Endothelial cell of umbilical vein (primary cell): ENCODE measurements at regions not wholly inside any gene's neighbourhood (a gene's known extent, or its start where the extent isn't known, plus 50 kb on each side); places are given as distances from the start of the nearest gene placed in this dataset.
A peak's percentile ranks its signal among the peaks of the same experiment; 100 is the strongest.

Experiments used
- EZH2 ChIP-seq: IDR thresholded peaks from 2 replicates; pipeline ENCODE4 v1.6.1; 2012; ENCODE audit warnings: borderline replicate concordance, low read depth, mild to moderate bottlenecking, moderate library complexity, low read length, inconsistent platforms; ENCODE audit not compliant: severe bottlenecking
- GATA2 ChIP-seq: IDR thresholded peaks from 2 replicates; pipeline ENCODE4 v1.7.0; 2011; ENCODE audit warnings: low read depth, mild to moderate bottlenecking, moderate library complexity, mixed read lengths, low read length; ENCODE audit not compliant: insufficient read length, insufficient read depth
- JUN ChIP-seq: IDR thresholded peaks from 2 replicates; pipeline ENCODE4 v1.6.1; 2011; ENCODE audit warnings: borderline replicate concordance, low read depth; ENCODE audit not compliant: insufficient read length, insufficient read depth
- MAX ChIP-seq: IDR thresholded peaks from 2 replicates; pipeline ENCODE4 v1.6.1; 2011; ENCODE audit not compliant: insufficient read depth, insufficient read length
- MYC ChIP-seq: IDR thresholded peaks from one replicate; pipeline ENCODE4 v1.6.1; 2011; ENCODE audit warnings: mild to moderate bottlenecking, low read depth, low read length
- POLR2A ChIP-seq: IDR thresholded peaks from 2 replicates; pipeline ENCODE4 v1.6.1; 2012; ENCODE audit warnings: low read depth, mild to moderate bottlenecking, control low read depth, low read length
- POLR2AphosphoS5 ChIP-seq: IDR thresholded peaks from 2 replicates; pipeline ENCODE4 v1.6.1; 2012; ENCODE audit warnings: low read depth, mild to moderate bottlenecking, control low read depth, low read length, moderate library complexity; ENCODE audit not compliant: insufficient read depth
- TF ChIP-seq, protein P1 (sequence below), 2 donors: IDR thresholded peaks; 1 replicate in 1 of 2; 2 replicates in 1 of 2; pipeline ENCODE4 v1.5.1; 2011; ENCODE audit warnings: low read length in 2 of 2, mild to moderate bottlenecking in 2 of 2, moderate library complexity in 2 of 2, control low read depth in 1 of 2, inconsistent platforms in 1 of 2, low read depth in 1 of 2; ENCODE audit not compliant: insufficient read depth in 1 of 2; ENCODE audit errors: extremely low read depth in 1 of 2

DNA sequence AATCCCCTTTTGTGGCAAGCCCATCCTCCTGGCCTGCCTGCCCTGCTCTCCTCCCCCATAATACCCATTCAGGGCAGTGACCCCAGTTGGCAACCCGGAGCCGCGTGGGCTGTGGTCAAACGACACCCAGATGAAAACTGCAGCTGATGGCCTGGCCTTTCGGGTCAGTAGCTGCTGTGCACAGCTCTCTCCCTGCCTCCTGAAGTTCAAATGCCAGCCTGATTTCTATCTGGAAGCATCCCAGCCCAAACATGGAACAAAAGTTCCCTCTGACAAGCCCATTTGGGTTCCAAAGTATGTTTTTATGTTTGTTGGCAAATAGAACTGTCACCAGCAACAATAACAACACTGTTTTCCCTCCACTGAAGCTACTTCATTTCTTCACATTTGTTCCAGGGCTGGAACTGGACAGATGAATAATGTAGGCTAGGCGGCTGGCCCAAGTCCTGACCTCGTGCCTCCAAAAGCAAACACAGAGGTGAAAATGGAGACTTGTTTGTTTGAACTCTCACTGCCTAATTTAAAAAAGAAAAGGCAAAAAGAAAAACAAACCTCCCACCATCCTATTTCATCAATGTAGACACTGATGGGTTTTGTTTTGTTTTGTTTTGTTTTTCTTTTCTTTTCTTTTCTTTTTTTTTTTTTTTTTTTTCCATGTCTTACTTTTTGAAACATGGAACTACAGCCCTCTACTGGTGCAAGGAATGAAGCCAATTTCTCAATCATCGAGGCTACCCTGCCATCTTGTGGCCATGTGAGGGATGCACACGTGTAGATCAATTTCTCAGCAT, 179.0 kb downstream of the ADSS2 start:
- TF ChIP-seq POLR2A (no peak), MAX (peak; percentile 91), POLR2AphosphoS5 (peak; percentile 9), EZH2 (no peak), MYC (no peak), GATA2 (peak; percentile 19), JUN (peak; percentile 3)
- TF ChIP-seq, protein P1, sequence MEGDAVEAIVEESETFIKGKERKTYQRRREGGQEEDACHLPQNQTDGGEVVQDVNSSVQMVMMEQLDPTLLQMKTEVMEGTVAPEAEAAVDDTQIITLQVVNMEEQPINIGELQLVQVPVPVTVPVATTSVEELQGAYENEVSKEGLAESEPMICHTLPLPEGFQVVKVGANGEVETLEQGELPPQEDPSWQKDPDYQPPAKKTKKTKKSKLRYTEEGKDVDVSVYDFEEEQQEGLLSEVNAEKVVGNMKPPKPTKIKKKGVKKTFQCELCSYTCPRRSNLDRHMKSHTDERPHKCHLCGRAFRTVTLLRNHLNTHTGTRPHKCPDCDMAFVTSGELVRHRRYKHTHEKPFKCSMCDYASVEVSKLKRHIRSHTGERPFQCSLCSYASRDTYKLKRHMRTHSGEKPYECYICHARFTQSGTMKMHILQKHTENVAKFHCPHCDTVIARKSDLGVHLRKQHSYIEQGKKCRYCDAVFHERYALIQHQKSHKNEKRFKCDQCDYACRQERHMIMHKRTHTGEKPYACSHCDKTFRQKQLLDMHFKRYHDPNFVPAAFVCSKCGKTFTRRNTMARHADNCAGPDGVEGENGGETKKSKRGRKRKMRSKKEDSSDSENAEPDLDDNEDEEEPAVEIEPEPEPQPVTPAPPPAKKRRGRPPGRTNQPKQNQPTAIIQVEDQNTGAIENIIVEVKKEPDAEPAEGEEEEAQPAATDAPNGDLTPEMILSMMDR (IDR thresholded peaks at IDR 0.05; ENCODE audit: extremely low read depth in 1 of 2, insufficient read depth in 1 of 2, low read depth in 1 of 2, low read length in 2 of 2), result peak; percentile 77 to 97
